ENCODE measurements at regions not wholly inside any gene's neighbourhood (a gene's known extent, or its start where the extent isn't known, plus 50 kb on each side); places are given as distances from the start of the nearest gene placed in this dataset.
"Not testable (repeated sequence)": the region's sequence is repeated elsewhere in the genome, so short reads cannot be mapped to it uniquely, and the experiment has no call there.

- no peak for DNase-seq
These were observed 53.8 kb downstream of the ADRB2 start for GRCh38 chr5:148880197-148880596.

- no peak for DNase-seq
These were observed 54.3 kb downstream of the ADRB2 start for GRCh38 chr5:148880696-148881095.

GRCh38 chr5:148882332-148882731 is 55.9 kb downstream of the ADRB2 start:
- DNase-seq, result no peak

DNA sequence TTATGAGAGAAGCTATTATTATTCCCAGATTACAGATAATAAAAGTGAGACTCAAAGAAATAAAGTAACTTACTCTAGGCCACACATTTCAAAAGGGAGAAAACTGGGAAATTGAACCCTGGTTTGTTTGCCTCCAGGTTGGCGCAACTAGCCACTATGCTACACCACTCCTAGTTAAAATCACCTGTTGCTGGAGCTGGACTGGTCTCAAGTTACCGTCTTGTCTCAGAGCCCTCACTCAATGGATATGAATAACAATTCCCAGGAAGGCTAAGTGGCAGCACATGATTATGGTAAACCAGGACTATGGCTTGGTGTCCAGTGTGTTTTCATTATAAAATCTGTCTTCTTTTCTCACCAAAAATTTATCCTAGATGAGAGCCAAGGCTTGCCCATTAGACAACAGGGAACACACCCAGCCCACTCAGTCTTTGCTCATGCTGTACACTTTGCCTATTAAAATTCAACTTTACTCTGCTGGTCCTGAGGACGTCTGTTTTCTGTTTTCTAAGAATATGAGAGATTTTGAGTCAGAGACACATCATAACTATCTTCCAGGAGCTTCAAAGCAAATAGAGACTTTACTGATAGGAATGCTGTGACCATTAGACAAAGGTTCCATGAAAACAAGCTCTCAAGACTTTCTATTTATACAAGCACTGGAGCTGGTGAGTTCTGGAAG is 58.1 kb downstream of the ADRB2 start:
- DNase-seq, result no peak

DNA sequence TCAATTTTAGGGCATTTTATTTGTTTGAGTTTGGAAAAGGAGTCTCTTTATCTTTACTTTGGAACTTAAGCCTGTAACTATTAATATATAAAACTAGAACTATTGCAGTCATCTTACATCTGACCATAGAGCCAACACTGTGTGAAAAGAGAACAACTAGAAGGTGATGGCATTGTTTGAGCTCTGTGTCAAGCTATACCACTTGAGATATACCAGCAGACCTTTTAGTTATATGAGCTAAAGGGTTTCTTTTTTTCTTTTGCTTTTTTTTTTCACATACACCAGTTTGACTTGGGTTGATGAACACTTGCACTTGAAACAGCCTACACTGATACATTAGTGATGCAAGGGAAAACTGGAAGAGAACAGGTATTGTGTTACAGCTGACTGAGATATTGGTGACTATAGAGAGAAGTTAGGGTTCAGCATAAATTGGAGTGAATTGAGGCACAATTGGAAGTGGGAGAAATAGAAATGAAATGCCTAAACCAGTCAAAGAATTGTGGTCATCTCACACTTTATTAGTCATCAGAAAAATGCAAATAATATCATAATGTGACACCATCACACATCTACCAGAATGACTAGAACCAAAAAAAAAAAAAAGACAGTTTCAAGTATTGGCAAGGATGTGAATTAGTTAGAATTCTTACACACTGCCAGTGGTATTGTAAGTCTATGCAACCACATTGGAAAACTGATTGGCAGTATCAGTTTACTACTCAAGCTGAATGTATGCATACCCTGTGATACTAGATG is 60.9 kb downstream of the ADRB2 start:
- DNase-seq, result no peak

DNA sequence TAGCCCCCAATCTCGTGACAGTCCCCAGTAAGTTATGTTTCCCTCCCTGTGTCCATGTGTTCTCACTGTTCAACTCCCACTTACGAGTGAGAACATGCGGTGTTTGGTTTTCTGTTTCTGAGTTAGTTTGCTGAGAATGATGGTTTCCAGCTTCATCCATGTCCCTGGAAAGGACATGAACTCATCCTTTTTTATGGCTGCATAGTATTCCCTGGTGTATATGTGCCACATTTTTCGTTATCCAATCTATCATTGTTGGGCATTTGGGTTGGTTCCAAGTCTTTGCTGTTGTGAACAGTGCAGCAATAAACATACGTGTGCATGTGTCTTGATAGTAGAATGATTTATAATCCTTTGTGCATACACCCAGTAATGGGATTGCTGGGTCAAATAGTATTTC is 63.5 kb downstream of the ADRB2 start:
- not testable (repeated sequence) for DNase-seq

DNA sequence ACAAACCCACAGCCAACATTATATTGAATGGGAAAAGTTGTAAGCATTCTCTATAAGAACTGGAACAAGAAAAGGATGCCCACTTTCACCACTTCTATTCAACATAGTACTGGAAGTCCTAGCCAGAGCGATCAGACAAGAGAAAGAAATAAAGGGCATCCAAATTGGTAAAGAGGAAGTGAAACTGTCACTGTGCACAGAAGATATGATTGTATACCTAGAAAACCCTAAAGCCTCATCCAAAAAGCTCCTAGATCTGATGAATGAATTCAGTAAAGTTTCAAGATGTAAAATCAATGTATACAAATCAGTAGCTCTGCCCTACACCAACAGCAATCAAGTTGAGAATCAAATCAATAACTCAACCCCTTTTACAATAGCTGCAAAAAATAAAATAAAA is 69.0 kb downstream of the ADRB2 start:
- DNase-seq, result not testable (repeated sequence)

DNA sequence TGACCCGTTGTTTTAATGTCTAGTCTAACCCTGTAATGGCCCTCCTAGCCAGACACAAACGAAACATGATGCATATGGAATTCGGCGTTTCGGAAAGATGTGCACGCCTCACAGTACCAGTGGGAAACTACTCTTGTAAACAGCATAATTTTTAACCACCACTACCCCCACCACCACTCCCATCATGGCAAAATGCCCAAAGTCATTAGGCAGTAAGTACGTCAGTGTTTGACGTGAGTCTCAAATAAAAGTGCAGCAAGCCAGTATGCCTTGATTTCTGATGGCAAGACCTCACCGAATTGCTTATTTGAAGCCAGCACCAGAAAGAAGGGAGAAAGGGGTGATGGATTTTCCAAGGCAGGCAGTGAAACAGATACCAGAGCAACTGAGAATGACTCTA is 71.4 kb downstream of the ADRB2 start:
- no peak for DNase-seq

DNA sequence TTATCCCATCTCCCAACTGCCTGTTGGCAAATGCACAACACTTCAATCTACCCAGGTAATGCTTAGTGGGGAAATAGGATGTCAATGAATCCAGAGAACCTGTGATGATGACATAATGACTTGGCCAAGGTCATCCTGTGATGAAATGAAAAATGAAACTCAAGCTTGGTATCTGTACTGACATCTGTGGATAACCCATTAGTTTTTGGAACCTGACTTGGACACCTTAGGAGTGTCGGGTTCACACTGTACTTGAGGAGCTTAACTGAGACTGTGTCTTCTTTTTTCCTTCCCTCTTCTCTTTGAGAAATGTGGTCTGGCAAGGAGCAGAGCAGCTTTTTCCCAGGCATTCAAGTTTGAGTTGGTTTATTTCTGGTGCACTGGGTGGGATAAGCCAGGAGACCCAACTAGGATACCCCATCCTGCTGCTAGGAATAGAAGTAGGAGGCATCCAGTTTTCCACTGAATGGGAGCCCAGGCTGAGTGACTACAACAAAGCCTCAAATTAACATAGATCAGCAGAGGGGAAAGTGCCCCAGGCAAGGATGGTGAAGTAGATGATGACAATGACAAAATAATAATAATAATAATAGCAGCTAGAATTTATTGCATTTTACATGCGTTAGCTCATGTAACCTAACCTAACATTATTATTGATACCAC is 72.1 kb downstream of the ADRB2 start:
- DNase-seq, result no peak

GRCh38 chr5:148899993-148900392 is 73.6 kb downstream of the ADRB2 start:
- no peak for DNase-seq

GRCh38 chr5:148902478-148902877 is 76.1 kb downstream of the ADRB2 start:
- no peak for DNase-seq

GRCh38 chr5:148903587-148903986 is 77.2 kb downstream of the ADRB2 start:
- DNase-seq, result no peak

DNA sequence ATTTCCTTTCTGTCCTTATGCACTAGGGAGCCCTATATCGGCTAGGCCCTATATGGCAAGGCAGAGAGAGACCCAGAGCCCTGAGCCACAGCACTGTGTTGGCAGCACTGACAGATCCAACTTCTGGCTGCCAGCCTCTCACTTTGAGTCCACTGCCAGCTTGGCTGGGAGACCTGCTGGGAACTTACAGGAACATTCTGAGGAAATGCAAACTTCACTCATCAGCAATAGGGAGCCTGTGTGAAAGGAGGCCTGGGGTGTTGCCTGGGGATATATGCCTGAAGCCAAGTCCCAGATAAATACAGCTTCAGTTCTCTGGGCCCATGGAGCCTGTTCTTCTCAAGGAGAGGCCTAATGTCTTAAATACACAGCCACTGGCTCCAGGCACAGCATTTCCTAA is 78.0 kb downstream of the ADRB2 start:
- DNase-seq, result no peak

DNA sequence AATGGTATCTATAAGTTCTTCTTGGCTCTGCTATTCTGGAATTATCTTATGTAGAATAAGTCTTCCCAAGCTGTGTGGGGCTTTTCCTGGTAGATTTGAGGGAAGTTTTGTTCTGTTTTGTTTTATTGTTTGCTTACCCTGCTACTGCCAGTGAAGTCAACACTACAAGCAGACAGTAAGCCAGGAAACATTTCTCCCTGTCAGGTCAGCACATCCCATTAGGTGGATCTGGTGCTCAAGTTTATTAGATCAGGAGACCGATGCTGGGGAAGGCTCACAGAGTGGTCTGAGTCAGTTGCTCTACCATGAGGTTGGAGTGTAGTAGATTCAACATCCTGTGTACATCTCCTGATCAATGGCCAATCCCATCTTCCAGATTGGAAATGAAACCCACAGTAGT is 79.1 kb downstream of the ADRB2 start:
- DNase-seq, result no peak

- no peak for DNase-seq
These were observed 80.6 kb downstream of the ADRB2 start for GRCh38 chr5:148906968-148907367.

DNA sequence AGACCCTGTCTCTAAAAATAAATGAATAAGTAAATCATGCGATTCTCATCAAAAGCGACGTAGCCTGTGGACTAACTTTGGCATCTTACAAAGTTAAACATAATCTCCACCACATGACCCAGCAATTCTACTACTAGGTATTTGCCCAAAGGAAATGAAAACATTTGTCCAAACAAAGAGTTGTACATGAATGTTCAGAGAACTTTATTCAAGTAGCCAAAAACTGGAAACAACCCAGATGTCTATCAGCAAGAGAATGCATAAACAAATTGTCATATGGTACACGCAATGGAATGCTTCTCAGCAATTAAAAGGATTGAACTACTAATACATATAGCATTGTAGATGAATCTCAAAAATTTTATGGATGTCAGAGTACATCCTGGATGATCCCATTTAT is 82.6 kb downstream of the ADRB2 start:
- no peak for DNase-seq

DNA sequence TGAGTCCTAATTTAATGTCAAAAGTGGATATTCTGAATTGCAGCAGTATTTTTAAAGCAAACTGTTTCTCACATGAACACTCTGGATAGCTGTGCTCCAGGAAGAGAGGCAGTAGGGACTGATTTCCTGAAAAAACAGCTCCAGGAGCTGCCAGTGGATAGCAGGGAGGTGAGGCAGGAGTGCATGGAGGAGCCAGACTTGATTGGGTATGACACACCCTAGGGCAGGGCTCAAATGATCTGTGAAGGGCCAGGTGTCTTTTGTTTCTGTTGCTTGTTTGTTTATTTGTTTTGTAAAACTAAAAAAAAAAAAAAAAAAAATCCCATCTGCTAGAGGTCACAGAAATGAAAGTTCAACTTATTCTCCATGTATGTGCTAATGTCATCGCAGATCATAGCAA is 83.4 kb downstream of the ADRB2 start:
- no peak for DNase-seq

- DNase-seq, result no peak
These were observed 83.8 kb downstream of the ADRB2 start for GRCh38 chr5:148910216-148910615.

DNA sequence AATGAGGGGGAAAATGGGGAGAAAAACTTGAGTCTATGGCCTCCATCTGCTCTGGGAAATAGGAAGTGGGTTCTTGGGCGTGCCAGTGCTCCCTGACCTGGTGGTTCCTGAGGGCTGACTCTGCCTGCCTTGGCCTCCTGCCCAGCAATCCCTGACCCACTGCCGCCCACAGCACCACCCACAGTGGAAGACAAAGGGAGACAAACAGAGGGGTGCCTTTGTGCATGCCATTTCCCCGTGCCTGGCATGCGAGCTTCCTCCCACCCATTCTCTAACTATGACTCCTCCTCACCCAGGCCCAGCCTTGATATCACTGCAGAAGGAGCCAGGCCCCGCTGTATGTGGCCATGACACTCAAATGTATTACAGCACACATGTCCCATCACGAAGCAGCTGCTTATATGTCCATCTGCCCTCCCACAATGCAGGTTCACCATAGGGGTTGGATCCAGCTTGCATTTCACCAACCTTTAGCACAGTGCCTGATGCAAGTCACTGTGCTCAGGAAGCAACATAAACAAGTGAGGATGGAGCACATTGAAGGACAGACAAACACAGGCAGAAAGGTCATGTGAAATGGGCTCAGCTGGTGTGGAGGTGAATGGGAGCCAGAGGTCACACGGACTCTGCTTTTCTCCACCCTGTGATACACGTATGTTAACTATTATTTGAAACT is 84.4 kb downstream of the ADRB2 start:
- DNase-seq, result peak; percentile 11

- DNase-seq, result no peak
These were observed 85.0 kb downstream of the ADRB2 start for GRCh38 chr5:148911386-148911785.

- no peak for DNase-seq
These were observed 85.7 kb downstream of the ADRB2 start for GRCh38 chr5:148912146-148912545.

DNA sequence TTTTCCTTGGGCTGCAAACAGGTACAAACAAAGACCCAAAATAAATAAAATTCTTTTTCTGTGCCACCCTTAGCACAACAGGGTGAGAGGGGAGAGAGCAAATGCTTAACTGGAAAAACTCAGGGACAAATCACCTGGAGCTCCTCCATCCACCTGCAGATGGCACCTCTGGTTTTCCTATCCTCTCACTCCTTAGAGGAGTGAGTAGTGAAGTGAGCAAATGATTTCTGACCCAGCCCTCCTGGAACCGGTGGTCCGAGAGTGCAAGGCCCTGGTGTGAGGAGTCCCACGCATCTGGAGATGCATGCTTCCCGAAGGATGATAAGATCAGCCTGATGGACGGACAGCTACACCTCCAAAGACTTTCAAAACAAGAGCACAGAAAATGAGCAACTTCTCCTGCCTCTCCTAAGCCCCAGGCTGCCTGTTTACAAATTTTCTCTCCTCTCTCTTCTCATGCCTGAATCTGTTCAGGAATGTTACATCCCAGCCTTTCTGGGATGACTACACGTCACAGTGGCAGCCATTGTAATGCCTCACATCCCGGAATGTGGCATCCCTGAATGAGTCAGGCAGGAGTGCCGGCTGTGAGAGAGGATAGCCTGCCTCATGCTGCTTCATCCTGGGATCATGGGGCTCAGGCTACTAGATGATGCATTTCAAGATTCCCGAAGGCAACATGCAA is 86.4 kb downstream of the ADRB2 start:
- no peak for DNase-seq

DNA sequence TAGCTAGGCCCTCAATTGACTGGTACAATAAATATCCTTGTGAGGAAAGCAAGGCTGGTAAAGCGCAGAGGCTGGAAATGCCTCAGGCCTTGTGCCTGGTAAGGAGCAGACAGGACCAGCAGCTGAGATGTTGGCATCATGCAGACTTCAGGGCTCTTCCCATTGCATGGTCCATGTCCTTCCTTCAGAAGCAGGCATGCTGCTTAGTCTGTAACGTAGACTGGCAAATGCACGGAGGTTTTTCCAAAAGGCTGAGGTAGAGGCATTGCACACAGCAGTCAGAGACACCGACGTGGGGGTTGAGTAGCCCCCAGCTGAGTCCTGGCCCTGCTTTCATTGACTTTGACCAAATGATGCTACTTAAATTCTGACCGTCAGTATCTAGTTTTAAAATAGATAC is 87.1 kb downstream of the ADRB2 start:
- no peak for DNase-seq

Measured in activated naive CD4-positive, alpha-beta T cell treated with Interleukin-2 at 50 U/mL for 16 hours (primary cell).